Loucy (cell line): ENCODE measurements at regions not wholly inside any gene's neighbourhood (a gene's known extent, or its start where the extent isn't known, plus 50 kb on each side); places are given as distances from the start of the nearest gene placed in this dataset.

Source experiments
- H2AFZ ChIP-seq: fragments of 200-600 bp; sonication (generic); 2 replicates; pipeline ENCODE4 v1.6.0; 2016; ENCODE audit warnings: antibody characterized with exemption, mild to moderate bottlenecking, low read length, moderate library complexity
- H3F3A ChIP-seq: fragments of 200-600 bp; 2 replicates; pipeline ENCODE4 v1.6.0; 2016; ENCODE audit warnings: antibody characterized with exemption, low read depth, mild to moderate bottlenecking
- H3K27me3 ChIP-seq: fragments of 200-600 bp; sonication (generic); 2 replicates; pipeline ENCODE4 v1.6.1; 2014; ENCODE audit warnings: low read length, mild to moderate bottlenecking; ENCODE audit not compliant: insufficient read depth, poor library complexity, severe bottlenecking
- H3K36me3 ChIP-seq: fragments of 200-600 bp; sonication (generic); 2 replicates; pipeline ENCODE4 v1.6.1; 2016; ENCODE audit warnings: low read length; ENCODE audit not compliant: insufficient read depth
- H3K4me1 ChIP-seq: fragments of 200-600 bp; sonication (generic); 2 replicates; pipeline ENCODE4 v1.5.1; 2014; ENCODE audit warnings: low read length, mild to moderate bottlenecking; ENCODE audit not compliant: insufficient read depth, poor library complexity, severe bottlenecking
- H3K4me2 ChIP-seq: fragments of 200-600 bp; sonication (generic); 2 replicates; pipeline ENCODE4 v1.6.0; 2014; ENCODE audit warnings: antibody characterized with exemption, low read length, low read depth, mild to moderate bottlenecking; ENCODE audit not compliant: poor library complexity, severe bottlenecking
- H3K4me3 ChIP-seq: fragments of 200-600 bp; sonication (generic); 2 replicates; pipeline ENCODE4 v1.5.1; 2014; ENCODE audit warnings: low read length, mild to moderate bottlenecking, mixed read lengths; ENCODE audit not compliant: poor library complexity, severe bottlenecking
- H3K79me2 ChIP-seq: fragments of 200-600 bp; sonication (generic); 2 replicates; pipeline ENCODE4 v1.6.1; 2014; ENCODE audit warnings: low read length; ENCODE audit not compliant: insufficient read depth
- H3K9ac ChIP-seq: fragments of 200-600 bp; sonication (generic); 2 replicates; pipeline ENCODE4 v1.6.0; 2014; ENCODE audit warnings: mild to moderate bottlenecking, low read depth, low read length, moderate library complexity; ENCODE audit not compliant: poor library complexity, severe bottlenecking
- H3K9me2 ChIP-seq: fragments of 200-600 bp; sonication (generic); replicated peaks from 2 replicates; pipeline ENCODE4 v1.6.1; 2016; ENCODE audit warnings: low read depth, low read length, mixed read lengths
- H3K9me3 ChIP-seq: fragments of 200-600 bp; sonication (generic); 2 replicates; pipeline ENCODE4 v1.6.1; 2014; ENCODE audit warnings: mild to moderate bottlenecking, antibody characterized with exemption, low read length, low read depth; ENCODE audit not compliant: insufficient read depth
- H4K20me1 ChIP-seq: fragments of 200-600 bp; sonication (generic); 2 replicates; pipeline ENCODE4 v1.6.0; 2014; ENCODE audit warnings: antibody characterized with exemption, low read length, mild to moderate bottlenecking; ENCODE audit not compliant: insufficient read depth, poor library complexity, severe bottlenecking
- CTCF ChIP-seq: fragments of 200-600 bp; sonication (generic); conservative IDR thresholded peaks from 2 replicates; pipeline ENCODE4 v1.5.1; 2014; ENCODE audit warnings: mild to moderate bottlenecking, antibody characterized with exemption, low read length
- EZH2phosphoT487 ChIP-seq: fragments of 200-600 bp; IDR thresholded peaks from 2 replicates; pipeline ENCODE4 v1.6.1; 2018; ENCODE audit warnings: antibody characterized with exemption, mild to moderate bottlenecking, moderate library complexity, borderline replicate concordance

DNA sequence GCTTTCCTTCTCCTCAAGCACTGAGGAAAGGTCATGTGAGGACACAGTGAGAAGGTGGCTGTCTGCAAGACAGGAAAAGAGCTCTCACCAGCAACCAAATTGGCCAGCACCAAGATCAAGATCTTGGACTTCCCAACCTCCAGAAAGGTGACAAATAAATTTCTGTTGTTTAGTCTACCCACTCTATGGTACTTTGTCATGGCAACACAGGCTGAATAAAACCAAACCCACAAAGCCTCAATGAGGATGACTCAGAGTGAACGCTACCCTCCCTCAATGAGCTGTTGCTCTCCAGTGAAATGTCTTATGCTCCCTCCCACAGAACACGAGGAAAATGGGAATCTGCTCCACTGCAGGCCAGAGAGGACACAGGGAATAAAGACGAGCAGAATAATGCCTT is 244.1 kb downstream of the RAB28 start:
- H2AFZ ChIP-seq = no peak overlapping the region
- no peak overlapping the region for H3K4me3 ChIP-seq
- H3K9me2 ChIP-seq = no peaks in the 10 kb centered on the region
- no peak overlapping the region for H3K9ac ChIP-seq
- H3K36me3 ChIP-seq = no peaks in the 10 kb centered on the region
- TF ChIP-seq EZH2phosphoT487 = no peak
- TF ChIP-seq CTCF = no peak
- H3K4me1 ChIP-seq = peaks cover 6% of the 10 kb centered on the region
- no peak overlapping the region for H3K4me2 ChIP-seq
- no peaks in the 10 kb centered on the region for H3K27me3 ChIP-seq
- H3F3A ChIP-seq = no peaks in the 10 kb centered on the region
- no peaks in the 10 kb centered on the region for H4K20me1 ChIP-seq
- H3K79me2 ChIP-seq = no peaks in the 10 kb centered on the region
- no peaks in the 10 kb centered on the region for H3K9me3 ChIP-seq

DNA sequence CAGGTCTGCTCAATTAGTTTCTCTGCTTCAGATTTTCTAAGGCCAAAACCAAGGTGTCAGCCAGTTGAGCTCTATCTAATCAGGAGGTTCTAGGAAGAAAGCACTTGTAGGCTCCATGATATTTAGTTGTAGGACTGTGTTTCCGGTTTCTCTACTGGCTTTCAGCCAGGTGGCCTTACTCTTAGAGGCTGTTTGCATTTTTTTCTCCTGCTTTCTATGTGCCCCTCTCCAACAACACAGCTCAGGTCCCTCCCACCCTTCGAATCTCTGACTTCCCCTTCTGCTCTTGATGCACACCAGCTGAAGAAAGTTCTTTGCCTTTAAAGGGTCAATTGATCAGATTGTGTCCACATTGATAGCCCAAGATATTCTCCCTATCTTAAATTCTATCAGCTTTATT is 245.2 kb downstream of the RAB28 start:
- Histone ChIP-seq H2AFZ (no peak overlapping the region), H3K36me3 (no peaks in the 10 kb centered on the region), H3K4me2 (no peak overlapping the region), H3K9me2 (no peaks in the 10 kb centered on the region), H3K27me3 (no peaks in the 10 kb centered on the region), H3K4me1 (peaks cover 6% of the 10 kb centered on the region), H3K4me3 (no peak overlapping the region), H3K9me3 (no peaks in the 10 kb centered on the region), H3K9ac (no peak overlapping the region), H3K79me2 (no peaks in the 10 kb centered on the region), H4K20me1 (no peaks in the 10 kb centered on the region), H3F3A (no peaks in the 10 kb centered on the region)
- TF ChIP-seq CTCF = no peak
- TF ChIP-seq EZH2phosphoT487 = no peak

GRCh38 chr4:13236485-13236884 is 247.7 kb downstream of the RAB28 start:
- Histone ChIP-seq H3F3A (no peaks in the 10 kb centered on the region), H3K79me2 (no peaks in the 10 kb centered on the region), H3K9me2 (no peaks in the 10 kb centered on the region), H3K9ac (no peak overlapping the region), H4K20me1 (no peaks in the 10 kb centered on the region), H3K9me3 (no peaks in the 10 kb centered on the region), H3K4me2 (no peak overlapping the region), H3K27me3 (no peaks in the 10 kb centered on the region), H3K4me3 (no peak overlapping the region), H3K4me1 (peaks cover 6% of the 10 kb centered on the region), H3K36me3 (no peaks in the 10 kb centered on the region), H2AFZ (no peak overlapping the region)
- TF ChIP-seq EZH2phosphoT487 (no peak), CTCF (no peak)
